Lower lobe of right lung (tissue), 2 donors: ENCODE measurements at regions not wholly inside any gene's neighbourhood (a gene's known extent, or its start where the extent isn't known, plus 50 kb on each side); places are given as distances from the start of the nearest gene placed in this dataset.

Source experiments
- ATAC-seq, 2 donors: fragments of 200-7000 bp; cut with Tn5 transposase; one replicate each; pipeline ENCODE4 v1.9.1; 2020 to 2022; ENCODE audit warnings: mild to moderate bottlenecking in 2 of 2, moderate library complexity in 2 of 2
- DNase-seq: peaks from one replicate; pipeline ENCODE4 v3.0.0-alpha.2; 2020
- H3K27ac ChIP-seq: fragments of 200-600 bp; one replicate; pipeline ENCODE4 v1.8.0; 2022
- H3K27me3 ChIP-seq: fragments of 200-600 bp; one replicate; pipeline ENCODE4 v1.8.0; 2022; ENCODE audit warnings: low read depth
- H3K36me3 ChIP-seq: fragments of 200-600 bp; one replicate; pipeline ENCODE4 v1.8.0; 2022; ENCODE audit warnings: mild to moderate bottlenecking
- H3K4me1 ChIP-seq: fragments of 200-600 bp; one replicate; pipeline ENCODE4 v1.8.0; 2022
- H3K4me3 ChIP-seq: fragments of 200-600 bp; one replicate; pipeline ENCODE4 v1.8.0; 2022; ENCODE audit warnings: mild to moderate bottlenecking
- H3K9me3 ChIP-seq: fragments of 200-600 bp; one replicate; pipeline ENCODE4 v1.8.0; 2022
- intact Hi-C: fragments of 100-400 bp; cut with DNase I; formaldehyde crosslinking; loops from one replicate; pipeline ENCODE4 v1.11.0; 2022
- TF ChIP-seq, protein P1 (sequence below): fragments of 200-600 bp; IDR thresholded peaks from one replicate; pipeline ENCODE4 v1.8.0; 2022; ENCODE audit warnings: antibody characterized with exemption, mild to moderate bottlenecking
- donor health status: DM: no; HTN: yes; CAD: no; lungs with severe emphysema.

DNA sequence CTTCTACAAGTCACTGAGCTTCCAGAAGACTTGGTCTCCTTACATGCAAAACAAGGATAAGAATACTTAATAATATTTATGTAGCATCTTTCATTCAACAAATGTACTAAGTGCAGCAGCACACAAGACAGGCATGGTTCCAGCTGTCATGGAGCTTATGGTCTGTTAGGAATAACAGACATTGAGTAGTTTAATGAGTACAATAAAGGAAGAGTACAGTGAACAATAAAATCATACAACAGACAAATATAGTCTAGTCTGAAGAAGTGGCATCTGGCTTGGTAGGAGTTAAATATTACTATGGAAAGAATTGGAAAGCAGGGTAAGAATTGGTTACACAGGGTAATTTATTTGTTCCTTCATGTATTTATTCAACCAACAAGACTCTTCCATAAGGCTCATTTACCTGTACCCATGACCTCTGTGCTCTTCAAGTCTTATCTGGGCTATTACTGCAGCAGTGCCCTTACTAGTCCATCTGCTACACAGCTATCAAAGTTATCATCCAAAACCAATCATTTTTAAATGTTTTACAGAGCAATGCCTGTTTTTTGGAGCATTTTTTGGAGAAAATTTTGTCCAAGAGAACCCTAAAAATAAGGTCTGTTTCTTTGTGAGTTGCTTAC, 101.1 kb upstream of the RPL34 start:
- intact Hi-C loops, result no loop called here
- peaks cover 4% of the 10 kb centered on the region for H3K27me3 ChIP-seq
- DNase-seq (no peak), ATAC-seq (no peak)
- no peaks in the 10 kb centered on the region for H3K9me3 ChIP-seq
- H3K27ac ChIP-seq, result no peak overlapping the region
- H3K4me3 ChIP-seq, result no peak overlapping the region
- H3K36me3 ChIP-seq, result no peaks in the 10 kb centered on the region
- TF ChIP-seq, protein P1, sequence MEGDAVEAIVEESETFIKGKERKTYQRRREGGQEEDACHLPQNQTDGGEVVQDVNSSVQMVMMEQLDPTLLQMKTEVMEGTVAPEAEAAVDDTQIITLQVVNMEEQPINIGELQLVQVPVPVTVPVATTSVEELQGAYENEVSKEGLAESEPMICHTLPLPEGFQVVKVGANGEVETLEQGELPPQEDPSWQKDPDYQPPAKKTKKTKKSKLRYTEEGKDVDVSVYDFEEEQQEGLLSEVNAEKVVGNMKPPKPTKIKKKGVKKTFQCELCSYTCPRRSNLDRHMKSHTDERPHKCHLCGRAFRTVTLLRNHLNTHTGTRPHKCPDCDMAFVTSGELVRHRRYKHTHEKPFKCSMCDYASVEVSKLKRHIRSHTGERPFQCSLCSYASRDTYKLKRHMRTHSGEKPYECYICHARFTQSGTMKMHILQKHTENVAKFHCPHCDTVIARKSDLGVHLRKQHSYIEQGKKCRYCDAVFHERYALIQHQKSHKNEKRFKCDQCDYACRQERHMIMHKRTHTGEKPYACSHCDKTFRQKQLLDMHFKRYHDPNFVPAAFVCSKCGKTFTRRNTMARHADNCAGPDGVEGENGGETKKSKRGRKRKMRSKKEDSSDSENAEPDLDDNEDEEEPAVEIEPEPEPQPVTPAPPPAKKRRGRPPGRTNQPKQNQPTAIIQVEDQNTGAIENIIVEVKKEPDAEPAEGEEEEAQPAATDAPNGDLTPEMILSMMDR, result no peak
- H3K4me1 ChIP-seq, result no peaks in the 10 kb centered on the region

DNA sequence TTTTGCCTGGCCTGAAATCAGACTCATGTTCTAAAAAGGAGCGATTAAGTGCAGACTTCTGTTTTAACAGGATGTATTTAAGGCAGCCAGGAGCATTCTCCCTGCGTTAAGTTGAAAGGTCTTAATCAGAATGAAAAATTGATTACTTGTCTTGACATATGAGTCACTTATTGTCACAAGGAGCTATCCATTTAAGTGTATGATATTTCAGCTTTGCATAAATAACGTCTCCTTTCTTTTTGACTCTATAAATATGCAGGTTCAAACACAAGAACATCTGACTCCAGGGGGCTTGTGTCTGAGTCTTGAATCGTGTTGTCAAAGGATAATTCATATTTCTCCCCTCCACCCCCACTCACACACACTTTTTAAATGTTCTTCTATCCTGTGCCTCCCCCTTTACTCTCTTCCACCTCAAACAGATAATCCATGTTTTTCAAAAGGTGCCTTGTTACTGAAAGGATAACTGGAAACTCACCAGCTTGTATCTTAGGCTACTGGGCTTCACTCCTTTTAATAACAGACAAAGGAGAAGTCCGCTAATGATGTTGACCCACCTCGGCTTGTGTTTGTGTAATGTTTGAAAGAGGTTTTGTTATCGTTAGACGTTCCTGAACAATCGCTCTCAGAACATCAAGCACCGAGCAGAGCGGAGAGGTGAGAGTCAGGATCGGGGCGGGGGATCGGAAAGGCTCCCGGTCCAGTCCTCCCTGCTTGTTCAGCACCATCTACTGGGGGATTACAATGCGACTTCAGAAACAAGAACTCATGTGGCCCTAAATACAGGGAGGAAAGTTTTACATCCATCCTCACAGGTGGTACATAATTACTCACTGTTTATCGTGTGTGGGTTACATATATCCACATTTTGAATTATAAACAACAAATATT, 107.5 kb upstream of the RPL34 start:
- H3K27ac ChIP-seq, result no peak overlapping the region
- H3K36me3 ChIP-seq, result no peaks in the 10 kb centered on the region
- no peaks in the 10 kb centered on the region for H3K4me1 ChIP-seq
- no peak overlapping the region for H3K4me3 ChIP-seq
- intact Hi-C loops, result no loop called here
- DNase-seq (no peak), ATAC-seq (peak; percentile 35 to 54)
- TF ChIP-seq, protein P1, result peak; percentile 42
- H3K27me3 ChIP-seq, result peaks cover 14% of the 10 kb centered on the region
- no peaks in the 10 kb centered on the region for H3K9me3 ChIP-seq

DNA sequence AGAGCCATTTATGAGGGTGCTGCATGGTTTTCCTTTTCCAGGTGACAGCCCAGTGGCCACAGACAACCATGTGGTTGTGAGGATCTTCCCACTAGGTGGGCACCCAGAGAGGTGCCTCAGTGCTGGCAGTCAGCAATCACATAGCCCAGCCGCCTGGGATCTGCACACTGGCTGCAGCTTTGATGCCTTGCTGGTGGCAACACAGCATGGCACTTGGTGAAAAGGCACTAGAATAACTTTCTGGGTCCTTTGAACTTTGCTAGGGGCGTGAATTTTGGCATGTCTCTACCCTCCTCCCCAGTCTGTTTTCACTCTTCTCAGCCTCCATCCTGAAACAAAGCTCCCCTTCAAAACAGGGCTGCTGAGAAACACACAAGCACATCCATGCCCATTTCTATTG, 108.8 kb upstream of the RPL34 start:
- Histone ChIP-seq H3K27ac (no peak overlapping the region), H3K4me1 (no peaks in the 10 kb centered on the region), H3K27me3 (peaks cover 14% of the 10 kb centered on the region), H3K9me3 (no peaks in the 10 kb centered on the region), H3K36me3 (no peaks in the 10 kb centered on the region), H3K4me3 (no peak overlapping the region)
- TF ChIP-seq, protein P1, result no peak
- intact Hi-C loops, result no loop called here
- DNase-seq (no peak), ATAC-seq (no peak)

DNA sequence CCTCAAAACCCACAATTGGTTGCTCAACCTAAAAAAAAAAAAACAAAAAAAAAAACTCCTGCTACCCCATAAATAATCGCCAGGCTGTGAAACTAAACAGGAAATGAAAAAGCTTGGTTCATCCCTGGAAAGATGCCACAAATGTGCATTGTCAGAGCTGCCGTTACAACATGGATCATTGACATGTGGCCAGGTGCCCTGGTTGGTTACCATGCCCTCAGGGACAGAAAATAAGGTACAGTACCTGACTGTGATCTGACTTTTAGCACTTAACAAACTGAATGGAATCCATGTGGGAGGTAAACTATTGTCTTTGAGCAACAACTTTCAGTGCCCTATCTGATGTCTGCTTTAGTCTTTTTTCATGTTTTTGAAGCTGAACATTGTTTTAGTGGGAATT, 118.0 kb upstream of the RPL34 start:
- H3K27me3 ChIP-seq, result no peaks in the 10 kb centered on the region
- TF ChIP-seq, protein P1, result no peak
- H3K9me3 ChIP-seq, result no peaks in the 10 kb centered on the region
- H3K4me1 ChIP-seq, result no peaks in the 10 kb centered on the region
- ATAC-seq (no peak), DNase-seq (no peak)
- no peaks in the 10 kb centered on the region for H3K36me3 ChIP-seq
- H3K4me3 ChIP-seq, result no peak overlapping the region
- no peak overlapping the region for H3K27ac ChIP-seq
- intact Hi-C loops, result no loop called here

DNA sequence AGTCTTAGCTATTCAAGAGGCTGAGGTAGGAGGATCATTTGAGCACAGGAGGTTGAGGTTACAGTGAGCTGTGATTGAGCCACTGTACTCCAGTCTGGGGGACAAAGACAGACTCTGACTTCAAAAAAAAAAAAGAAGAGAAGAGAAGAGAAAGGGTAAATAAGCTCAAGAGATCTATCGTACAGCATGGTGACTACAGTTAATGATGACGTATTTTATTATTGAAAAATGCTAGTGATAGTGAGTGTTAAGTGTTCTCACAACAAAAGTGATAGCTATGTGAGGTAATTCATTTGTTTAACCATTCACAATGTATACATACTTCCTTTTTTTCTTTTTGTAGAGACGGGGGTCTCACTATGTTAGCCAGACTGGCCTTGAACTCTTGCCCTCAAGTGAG, 121.5 kb upstream of the RPL34 start:
- intact Hi-C loops, result no loop called here
- DNase-seq, result no peak
- TF ChIP-seq, protein P1, result no peak
- Histone ChIP-seq H3K4me3 (no peak overlapping the region), H3K4me1 (no peaks in the 10 kb centered on the region), H3K27me3 (no peaks in the 10 kb centered on the region), H3K27ac (no peak overlapping the region), H3K36me3 (no peaks in the 10 kb centered on the region), H3K9me3 (peaks cover 3% of the 10 kb centered on the region)
- ATAC-seq, result no peak
